ENCODE measurements at regions not wholly inside any gene's neighbourhood (a gene's known extent, or its start where the extent isn't known, plus 50 kb on each side); places are given as distances from the start of the nearest gene placed in this dataset.
"Not testable (repeated sequence)": the region's sequence is repeated elsewhere in the genome, so short reads cannot be mapped to it uniquely, and the experiment has no call there.

GRCh38 chr1:106393046-106393445 is 663.4 kb upstream of the PRMT6 start:
- H3K4me3 ChIP-seq (ENCODE audit: low read depth, low read length), result no peak overlapping the region
- no peak for TF ChIP-seq MAX (IDR thresholded peaks at IDR 0.05; ENCODE audit: low read depth, low read length)
- TF ChIP-seq POLR2A (IDR thresholded peaks at IDR 0.05; ENCODE audit: extremely low read depth, insufficient read length), result no peak
- TF ChIP-seq MYC (IDR thresholded peaks at IDR 0.05; ENCODE audit: low read depth, low read length), result no peak
- no peak for TF ChIP-seq CTCF (IDR thresholded peaks at IDR 0.05; ENCODE audit: low read depth, low read length)
- no peak for DNase-seq (ENCODE audit: low read depth)

- no peak for DNase-seq (ENCODE audit: low read depth)
- TF ChIP-seq MYC (IDR thresholded peaks at IDR 0.05; ENCODE audit: low read depth, low read length), result no peak
- no peak overlapping the region for H3K4me3 ChIP-seq (ENCODE audit: low read depth, low read length)
Measured at GRCh38 chr1:106396020-106396419, 660.5 kb upstream of the PRMT6 start.

GRCh38 chr1:106398391-106398790 is 658.1 kb upstream of the PRMT6 start:
- no peak for DNase-seq (ENCODE audit: low read depth)
- no peak for TF ChIP-seq CTCF (IDR thresholded peaks at IDR 0.05; ENCODE audit: low read depth, low read length)
- TF ChIP-seq MYC (IDR thresholded peaks at IDR 0.05; ENCODE audit: low read depth, low read length), result no peak
- TF ChIP-seq POLR2A (IDR thresholded peaks at IDR 0.05; ENCODE audit: extremely low read depth, insufficient read length), result no peak
- H3K4me3 ChIP-seq (ENCODE audit: low read depth, low read length), result no peak overlapping the region

- no peak overlapping the region for H3K4me3 ChIP-seq (ENCODE audit: low read depth, low read length)
- DNase-seq (ENCODE audit: low read depth), result no peak
- TF ChIP-seq CTCF (IDR thresholded peaks at IDR 0.05; ENCODE audit: low read depth, low read length), result no peak
- TF ChIP-seq POLR2A (IDR thresholded peaks at IDR 0.05; ENCODE audit: extremely low read depth, insufficient read length), result no peak
- no peak for TF ChIP-seq MYC (IDR thresholded peaks at IDR 0.05; ENCODE audit: low read depth, low read length)
- TF ChIP-seq MAX (IDR thresholded peaks at IDR 0.05; ENCODE audit: low read depth, low read length), result no peak
Measured at GRCh38 chr1:106406114-106406513, 650.4 kb upstream of the PRMT6 start.

- not testable (repeated sequence) for H3K4me3 ChIP-seq (ENCODE audit: low read depth, low read length); DNase-seq (ENCODE audit: low read depth)
Measured at GRCh38 chr1:106412321-106412720, 644.2 kb upstream of the PRMT6 start.

- no peak for TF ChIP-seq CTCF (IDR thresholded peaks at IDR 0.05; ENCODE audit: low read depth, low read length)
- TF ChIP-seq MAX (IDR thresholded peaks at IDR 0.05; ENCODE audit: low read depth, low read length), result no peak
- no peak for TF ChIP-seq POLR2A (IDR thresholded peaks at IDR 0.05; ENCODE audit: extremely low read depth, insufficient read length)
- no peak for TF ChIP-seq MYC (IDR thresholded peaks at IDR 0.05; ENCODE audit: low read depth, low read length)
- peak; percentile 16 for DNase-seq (ENCODE audit: low read depth)
- no peak overlapping the region for H3K4me3 ChIP-seq (ENCODE audit: low read depth, low read length)
Measured at GRCh38 chr1:106435269-106435668, 621.2 kb upstream of the PRMT6 start.

GRCh38 chr1:106439475-106439874 is 617.0 kb upstream of the PRMT6 start:
- TF ChIP-seq CTCF (IDR thresholded peaks at IDR 0.05; ENCODE audit: low read depth, low read length), result no peak
- TF ChIP-seq MYC (IDR thresholded peaks at IDR 0.05; ENCODE audit: low read depth, low read length), result no peak
- no peak for TF ChIP-seq MAX (IDR thresholded peaks at IDR 0.05; ENCODE audit: low read depth, low read length)
- TF ChIP-seq POLR2A (IDR thresholded peaks at IDR 0.05; ENCODE audit: extremely low read depth, insufficient read length), result no peak
- no peak for DNase-seq (ENCODE audit: low read depth)
- no peak overlapping the region for H3K4me3 ChIP-seq (ENCODE audit: low read depth, low read length)
